ENCODE measurements at regions not wholly inside any gene's neighbourhood (a gene's known extent, or its start where the extent isn't known, plus 50 kb on each side); places are given as distances from the start of the nearest gene placed in this dataset.
A peak's percentile ranks its signal among the peaks of the same experiment; 100 is the strongest.
"Not testable (repeated sequence)": the region's sequence is repeated elsewhere in the genome, so short reads cannot be mapped to it uniquely, and the experiment has no call there.

DNA sequence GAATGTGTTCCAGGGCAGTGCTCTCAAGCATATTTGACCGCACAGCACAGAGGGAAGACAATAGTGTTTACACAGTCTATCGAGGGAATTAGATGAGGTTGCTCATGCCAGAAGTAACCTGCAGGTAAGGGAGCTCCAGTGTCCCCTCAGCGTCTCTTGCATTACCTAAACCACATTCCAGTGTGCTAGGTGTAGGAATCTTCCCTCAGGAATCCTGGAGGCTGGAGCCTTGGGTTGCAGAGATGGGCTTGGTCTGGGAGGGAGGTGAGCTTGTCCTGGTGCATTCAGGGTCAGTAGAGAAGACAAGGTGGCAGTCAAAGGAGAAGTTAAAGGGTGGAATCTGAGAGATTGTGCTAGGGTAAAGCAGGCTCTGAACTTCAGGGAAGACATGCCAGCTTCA lies 56.3 kb downstream of the SOX14 start:
- DNase-seq (ENCODE audit: low read depth): no peak

DNA sequence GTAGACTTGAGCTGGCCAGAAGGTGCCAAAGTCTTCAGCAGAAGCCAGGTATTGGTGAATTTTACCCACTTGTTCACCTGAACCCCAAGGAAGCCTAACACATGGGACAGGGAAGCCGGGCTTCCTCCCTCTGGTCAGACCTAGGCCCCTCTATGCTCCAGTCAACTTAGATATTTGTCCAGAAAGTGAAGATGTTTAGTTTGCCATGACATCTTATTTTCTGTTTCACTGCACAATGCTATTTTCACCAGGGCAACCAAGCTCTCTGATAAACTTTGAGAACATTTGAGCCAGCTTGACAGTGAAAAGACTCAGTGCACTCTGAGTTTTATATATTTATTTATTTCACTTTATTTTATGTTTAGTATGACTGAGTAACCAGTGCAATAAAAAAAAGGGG lies 71.0 kb downstream of the SOX14 start:
- no peak for DNase-seq (ENCODE audit: low read depth)

DNA sequence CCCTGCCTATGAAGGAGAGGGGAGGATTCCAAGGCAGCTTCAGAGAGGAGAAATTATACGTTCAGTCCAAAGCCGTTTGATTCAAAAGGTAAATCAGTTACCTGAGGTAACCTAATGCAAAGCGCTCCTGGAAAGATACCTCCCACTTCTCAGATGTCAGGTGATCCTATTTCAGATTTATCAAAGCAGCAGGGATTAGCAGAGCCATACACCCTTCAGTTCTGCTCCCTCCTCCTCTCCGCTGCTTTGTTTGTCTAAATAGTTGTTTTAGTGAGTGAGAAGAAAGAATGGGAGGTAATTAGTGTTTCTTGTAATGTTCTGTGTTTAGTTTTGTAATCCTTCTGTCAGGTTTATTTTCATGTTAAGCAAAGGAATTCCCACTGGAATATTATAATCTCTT lies 81.1 kb downstream of the SOX14 start:
- DNase-seq (ENCODE audit: low read depth): no peak

DNA sequence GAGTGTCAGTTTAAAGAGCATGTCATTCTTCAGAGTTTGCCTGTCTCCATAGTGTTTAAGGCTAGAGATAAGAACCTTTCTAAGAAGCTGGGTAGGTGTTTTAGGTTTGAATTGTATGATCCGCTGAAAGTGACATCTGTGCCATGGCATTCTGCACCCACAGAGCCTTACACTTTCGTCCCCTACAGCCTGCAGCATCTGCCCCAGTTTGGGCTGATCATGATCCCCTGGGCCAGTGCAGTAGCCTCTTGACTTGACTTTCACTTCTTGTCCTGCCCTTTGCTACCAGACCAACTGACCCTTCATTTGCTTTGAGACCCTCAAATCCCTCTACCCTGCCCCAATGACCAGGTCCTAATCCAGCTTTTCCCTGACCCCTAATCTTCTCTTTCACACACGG lies 81.6 kb downstream of the SOX14 start:
- no peak for DNase-seq (ENCODE audit: low read depth)

DNA sequence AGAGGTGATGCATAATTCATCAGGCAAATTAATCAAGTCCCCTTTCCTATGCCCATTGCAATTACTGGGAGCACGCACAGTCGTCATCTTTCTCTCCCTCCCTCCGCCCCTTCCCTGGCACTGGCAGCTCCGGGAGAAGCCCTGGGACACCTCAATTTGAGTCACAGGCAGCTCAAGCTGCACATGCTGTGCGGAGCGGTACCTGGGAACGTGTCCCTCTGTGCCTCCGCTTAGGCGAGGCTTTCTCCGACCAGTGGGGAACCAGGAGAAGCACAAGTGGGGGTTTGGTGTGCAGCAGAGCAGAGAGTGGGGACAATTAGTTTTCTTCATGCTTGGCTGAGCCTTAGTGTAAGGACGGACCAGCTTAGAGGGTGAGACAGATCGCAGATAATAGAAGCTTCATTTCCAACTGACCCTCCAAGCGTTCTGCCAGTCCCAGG lies 88.3 kb downstream of the SOX14 start:
- DNase-seq (ENCODE audit: low read depth): no peak

DNA sequence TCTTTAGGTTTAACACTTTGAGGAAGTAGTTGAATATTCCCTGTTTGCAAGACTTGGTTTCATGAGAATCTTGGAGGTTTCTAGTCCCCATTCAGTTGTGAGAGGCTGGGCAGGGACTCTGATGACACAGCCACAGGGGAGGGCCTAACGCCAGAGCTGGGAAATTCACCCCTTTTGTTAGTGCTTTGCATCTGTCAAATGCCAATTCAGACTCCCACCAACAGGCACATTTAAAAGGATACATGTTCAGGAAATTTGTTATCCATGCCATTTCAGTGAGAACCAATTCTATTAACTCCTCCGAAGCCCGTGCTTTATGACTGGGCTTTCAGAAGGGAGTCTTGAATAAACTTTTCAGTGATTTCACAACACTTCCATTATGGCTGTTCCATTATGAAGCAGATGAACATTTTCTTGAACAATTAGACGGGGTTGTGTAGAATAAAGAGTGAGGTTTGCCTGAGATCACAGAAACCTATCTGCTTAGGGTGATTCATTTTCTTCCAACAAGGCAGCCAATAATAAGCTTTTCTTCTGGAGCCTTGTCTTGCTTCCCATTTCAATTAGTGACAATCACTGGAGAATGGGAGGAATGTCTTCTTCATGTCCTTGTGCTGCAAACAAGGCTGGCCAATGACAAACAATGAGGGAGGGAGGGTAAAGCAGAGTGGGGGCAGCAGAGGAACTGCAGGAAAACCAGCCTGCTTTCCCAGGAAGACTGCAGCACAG lies 90.6 kb downstream of the SOX14 start:
- no peak for DNase-seq (ENCODE audit: low read depth)

DNA sequence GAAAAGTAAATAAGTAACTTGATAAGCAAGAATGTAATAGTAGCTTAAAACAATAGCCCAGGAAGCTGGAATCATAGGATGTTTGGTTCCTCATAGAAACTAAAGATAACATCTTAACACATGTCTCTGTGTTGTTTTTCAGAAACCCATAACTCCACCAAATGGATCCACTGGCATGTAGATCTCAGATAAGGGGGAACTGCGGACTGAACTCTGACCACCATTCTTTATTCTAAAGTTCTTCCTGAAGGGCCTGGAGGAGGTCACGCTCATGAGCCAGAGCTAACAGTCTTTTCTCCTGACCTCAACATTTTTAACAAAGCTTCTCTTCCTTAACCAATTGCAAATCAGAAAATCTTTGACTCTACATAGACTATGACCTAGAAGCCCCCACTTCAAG lies 101.9 kb downstream of the SOX14 start:
- DNase-seq (ENCODE audit: low read depth): no peak

DNA sequence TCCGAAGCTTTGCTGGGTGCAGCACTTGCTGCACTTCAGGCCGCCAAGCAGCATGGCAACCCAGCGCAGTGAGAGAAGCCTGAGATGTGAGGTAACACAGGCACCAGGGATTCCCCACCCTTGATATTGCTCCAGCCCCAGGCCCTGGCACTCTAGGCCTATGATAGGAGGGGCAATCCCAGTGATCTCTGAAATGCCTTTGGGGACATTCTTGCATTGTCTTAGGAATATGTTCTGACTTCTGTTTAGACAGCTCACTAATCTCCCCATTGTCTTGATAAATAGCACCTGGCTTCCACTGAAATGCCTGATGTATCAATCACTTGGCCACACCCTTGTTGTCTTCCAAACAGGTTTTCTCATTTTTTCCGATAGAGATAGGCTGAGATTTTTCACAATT lies 102.8 kb downstream of the SOX14 start:
- DNase-seq (ENCODE audit: low read depth): no peak

DNA sequence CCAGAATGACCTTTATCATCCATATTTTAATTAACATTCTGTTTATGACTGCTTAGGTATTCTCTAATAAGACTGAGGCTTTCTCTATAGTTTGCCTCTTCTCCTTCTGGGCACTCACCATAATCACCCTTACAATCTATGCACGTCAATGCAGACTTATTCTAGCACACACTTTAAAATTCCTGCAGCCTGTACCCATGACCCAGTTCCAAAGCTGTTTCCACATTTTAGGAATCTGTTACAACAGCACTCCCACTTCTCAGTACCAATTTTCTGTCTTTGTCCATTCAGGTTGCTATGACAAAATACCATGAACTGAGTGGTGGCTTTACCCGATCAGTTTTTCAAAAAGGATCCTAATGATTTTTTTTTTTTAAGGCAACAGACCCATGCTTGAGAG lies 103.5 kb downstream of the SOX14 start:
- no peak for DNase-seq (ENCODE audit: low read depth)

DNA sequence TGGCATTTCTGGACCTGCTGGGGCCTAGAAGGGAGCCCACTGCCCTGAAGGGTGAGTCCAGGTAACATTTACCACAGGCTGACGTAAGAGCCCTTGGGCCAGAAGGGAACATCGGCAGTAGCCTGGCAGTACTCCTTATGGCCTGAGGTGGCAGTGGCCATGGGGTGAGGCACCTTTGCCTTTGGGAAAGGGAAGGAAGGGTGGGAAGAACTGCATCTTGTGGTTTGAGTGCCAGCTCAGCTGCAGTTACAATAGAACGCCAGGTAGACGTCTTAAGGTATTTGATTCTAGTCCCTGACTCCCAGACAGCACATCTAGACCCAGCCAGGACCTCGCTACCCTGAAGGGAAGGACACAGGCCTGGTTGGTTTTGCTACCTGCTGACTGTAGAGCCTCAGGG lies 104.9 kb downstream of the SOX14 start:
- DNase-seq (ENCODE audit: low read depth): no peak

DNA sequence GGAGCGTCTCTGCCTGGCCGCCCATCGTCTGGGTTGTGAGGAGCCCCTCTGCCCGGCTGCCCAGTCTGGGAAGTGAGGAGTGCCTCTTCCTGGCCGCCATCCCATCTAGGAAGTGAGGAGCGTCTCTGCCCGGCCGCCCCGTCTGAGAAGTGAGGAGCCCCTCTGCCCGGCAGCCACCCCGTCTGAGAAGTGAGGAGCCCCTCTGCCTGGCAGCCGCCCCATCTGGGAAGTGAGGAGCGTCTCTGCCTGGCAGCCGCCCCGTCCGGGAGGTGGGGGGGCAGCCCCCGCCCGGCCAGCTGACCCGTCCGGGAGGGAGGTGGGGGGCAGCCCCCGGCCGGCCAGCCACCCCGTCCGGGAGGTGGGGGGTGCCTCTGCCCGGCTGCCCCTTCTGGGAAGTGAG lies 108.5 kb downstream of the SOX14 start:
- DNase-seq (ENCODE audit: low read depth): not testable (repeated sequence)

DNA sequence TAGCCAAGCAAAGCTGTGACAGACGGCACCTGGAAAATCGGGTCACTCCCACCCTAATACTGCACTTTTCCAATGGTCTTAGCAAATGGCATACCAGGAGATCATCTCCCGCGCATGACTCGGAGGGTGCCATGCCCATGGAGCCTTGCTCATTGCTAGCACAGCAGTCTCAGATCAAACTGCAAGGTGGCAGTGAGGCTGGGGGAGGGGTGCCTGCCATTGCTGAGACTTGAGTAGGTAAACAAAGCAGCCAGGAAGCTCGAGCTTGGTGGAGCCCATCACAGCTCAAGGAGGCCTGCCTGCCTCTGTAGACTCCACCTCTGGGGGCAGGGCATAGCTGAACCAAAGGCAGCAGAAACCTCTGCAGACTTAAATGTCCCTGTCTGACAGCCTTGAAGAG lies 113.1 kb upstream of the CLDN18 start:
- not testable (repeated sequence) for DNase-seq (ENCODE audit: low read depth)

DNA sequence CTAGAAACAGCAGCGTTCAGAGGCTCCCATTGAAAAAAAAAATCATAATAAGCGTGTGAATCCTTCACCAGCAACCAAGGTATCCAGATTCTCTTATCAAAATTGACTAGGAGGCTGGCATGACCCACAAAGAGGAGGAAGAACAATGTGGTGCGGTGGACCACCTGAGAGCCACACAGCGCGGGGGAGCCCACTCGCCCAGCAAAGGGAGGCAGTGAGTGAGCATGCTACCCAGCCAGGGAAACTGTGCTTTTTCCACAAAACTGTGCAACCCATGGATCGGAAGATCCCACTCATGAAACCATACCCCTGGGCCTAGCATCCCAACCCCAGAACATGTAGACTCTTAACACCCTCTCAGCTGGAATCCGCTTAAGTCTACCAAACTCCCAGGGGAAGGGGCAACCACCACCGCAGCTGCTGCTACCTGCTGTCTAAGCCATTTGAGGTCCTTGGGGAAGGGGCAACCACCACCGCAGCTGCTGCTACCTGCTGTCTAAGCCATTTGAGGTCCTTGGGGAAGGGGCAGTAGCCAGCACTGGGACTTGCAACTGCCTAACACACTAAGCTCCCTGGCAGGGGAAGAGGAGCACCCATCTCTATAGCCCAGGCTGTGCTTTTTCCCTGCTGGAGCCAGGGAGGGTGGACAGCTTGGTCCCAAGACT lies 102.8 kb upstream of the CLDN18 start:
- DNase-seq (ENCODE audit: low read depth): no peak

DNA sequence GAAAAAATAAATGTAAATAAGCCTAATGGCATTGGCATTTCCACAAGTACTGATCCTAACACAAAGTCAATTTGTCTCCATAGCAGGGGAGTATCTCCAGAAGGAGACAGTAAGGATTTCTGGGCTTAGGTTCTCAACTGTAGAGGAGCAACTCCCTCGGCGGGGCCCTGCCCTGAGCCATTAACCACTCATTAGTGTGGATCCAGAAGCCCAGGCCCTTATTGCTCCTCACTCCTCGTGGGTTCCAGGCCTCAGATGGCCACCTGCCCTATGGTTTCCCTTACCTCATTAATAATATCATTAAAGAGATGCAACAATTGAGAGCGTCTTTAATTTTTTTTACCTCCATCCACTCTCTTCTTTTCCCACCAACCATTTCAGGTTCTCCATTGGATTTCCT lies 85.3 kb upstream of the CLDN18 start:
- no peak for DNase-seq (ENCODE audit: low read depth)

DNA sequence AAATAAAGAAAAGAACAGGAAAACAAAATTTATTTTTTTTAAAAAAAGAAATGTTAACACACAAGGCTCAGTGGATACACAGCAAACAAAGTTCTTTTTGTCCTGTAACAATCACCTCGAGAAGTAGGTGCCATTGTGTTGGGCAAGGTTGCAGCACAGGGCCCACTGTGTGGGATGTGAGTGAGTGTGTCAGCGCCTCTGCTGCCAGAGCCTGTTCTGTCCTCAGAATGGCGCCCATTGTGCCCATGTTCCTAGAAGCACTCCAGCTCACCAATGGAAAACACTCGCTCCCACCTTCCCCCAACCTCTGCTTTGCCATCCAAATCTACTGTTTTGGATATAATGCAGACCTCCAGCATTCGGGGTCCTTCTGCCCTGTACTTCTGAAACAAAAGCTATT lies 84.9 kb upstream of the CLDN18 start:
- DNase-seq (ENCODE audit: low read depth): no peak

DNA sequence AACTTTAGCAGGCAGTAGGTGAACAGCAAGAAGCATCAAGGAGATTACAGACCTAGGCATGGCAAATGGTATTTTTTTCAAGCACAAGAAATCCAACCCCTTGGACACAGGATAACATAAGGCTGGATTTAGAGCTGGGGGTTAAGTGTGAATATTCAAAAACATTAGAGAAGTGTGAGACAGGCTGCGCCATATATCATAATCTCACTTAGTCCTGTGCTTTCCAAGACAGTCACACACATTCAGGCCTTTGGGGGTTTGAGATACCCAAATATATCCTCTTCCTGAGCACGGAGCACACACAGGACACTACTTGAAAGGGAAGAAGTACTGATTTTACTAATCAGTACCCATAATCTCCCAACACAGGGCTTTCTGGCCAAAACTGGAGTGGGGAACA lies 83.0 kb upstream of the CLDN18 start:
- DNase-seq (ENCODE audit: low read depth): no peak

DNA sequence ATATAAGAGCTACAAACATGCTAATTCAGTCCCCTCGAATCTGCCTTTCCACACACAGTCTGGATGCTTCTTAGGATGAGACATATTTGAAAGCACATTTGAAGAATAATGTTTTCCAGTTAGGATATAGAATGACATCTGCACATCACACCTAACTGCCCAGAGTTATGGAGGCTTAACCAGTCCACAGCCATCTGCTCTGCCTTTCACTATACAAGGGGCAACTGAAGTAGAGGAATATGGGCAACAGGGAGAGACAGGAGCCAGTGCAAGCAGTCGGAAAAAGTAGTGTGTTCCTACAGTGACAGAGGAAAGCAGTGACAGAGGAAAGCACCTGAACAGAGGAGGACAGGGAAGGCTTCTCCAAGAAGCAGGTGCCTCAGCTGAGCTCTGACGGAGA lies 79.0 kb upstream of the CLDN18 start:
- DNase-seq (ENCODE audit: low read depth): no peak

DNA sequence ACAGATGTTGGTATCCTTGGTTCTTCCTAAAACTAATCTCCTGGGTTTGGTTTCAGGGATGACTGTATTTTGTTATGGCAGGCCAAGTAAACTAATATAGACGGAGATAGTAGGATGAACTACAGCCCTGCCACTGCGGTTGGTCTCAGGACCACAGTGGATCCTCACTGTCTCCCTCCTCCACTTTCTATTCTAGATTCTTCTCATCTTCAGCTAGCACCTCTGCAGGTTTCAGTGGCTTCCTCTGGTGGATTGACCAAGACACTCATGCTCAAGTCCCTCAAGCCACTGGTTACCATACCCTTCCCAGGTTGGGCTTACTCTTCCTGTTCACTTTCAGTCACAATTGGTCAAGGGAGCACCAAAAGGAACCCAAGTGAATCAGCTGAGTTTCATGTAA lies 71.1 kb upstream of the CLDN18 start:
- no peak for DNase-seq (ENCODE audit: low read depth)

DNA sequence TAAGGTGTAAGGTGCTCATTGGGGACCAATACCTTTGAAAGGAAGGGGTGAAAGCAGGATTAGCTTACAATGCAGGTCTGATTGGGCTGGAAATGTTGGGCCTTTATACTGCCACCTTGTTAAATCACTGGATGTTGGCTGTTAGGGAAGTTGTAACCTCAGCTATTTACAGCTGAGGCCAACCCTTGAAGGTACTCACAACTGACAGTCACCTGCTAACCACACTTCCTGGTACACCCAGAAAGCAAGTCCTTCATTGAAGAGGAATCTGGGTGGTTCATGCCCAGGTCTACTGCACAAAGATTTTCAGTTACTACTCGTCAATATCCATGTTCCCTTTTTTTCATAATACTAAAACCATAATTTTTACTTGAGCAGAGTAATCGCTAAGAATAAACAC lies 65.4 kb upstream of the CLDN18 start:
- DNase-seq (ENCODE audit: low read depth): no peak

DNA sequence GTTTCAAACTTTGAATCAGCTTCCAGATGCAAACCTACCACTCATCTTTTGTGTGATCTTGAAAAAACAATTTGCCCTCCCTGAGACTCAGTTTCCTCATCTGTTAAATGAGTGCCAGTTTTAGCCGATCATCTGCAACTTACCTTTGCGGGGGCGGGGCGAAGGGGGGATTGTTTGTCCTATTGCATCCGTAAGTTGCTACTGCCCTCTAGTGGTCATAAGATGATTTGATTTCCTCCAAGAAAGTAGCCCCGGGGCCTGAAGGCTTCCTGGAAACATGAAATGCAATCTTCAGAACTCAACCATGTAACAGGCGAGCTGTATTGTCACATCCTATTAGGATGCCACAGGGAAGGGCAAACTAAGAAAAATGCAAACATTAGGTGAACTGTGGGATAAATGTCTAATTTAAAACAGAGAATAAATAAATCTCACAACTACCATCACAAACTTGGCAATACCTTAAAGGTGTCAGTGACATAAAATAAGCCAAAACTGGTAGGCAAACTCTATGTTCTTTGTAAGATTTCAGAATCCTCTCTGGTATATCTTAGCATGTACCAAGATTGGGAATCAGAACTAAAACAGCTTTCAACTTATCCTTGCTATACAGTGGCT lies 63.5 kb upstream of the CLDN18 start:
- DNase-seq (ENCODE audit: low read depth): peak; percentile 30

DNA sequence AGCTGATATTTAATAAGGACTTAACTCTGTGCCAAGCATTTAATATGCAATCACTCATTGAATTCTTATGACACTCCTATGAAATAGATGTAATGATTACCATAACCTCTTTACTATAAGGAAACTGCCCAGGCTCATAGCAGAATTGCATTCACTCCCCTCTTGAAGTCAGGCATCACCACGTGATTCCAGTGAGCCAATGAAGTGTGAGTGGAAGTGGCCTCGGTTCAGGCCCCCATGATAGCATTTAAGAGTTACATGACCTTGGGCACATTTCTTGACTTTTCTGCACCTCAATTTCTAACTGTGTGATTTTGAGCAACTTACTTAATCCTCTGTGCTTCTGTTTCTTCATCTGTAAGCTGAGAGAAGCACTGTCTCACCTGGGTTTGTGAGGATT lies 62.8 kb upstream of the CLDN18 start:
- no peak for DNase-seq (ENCODE audit: low read depth)

DNA sequence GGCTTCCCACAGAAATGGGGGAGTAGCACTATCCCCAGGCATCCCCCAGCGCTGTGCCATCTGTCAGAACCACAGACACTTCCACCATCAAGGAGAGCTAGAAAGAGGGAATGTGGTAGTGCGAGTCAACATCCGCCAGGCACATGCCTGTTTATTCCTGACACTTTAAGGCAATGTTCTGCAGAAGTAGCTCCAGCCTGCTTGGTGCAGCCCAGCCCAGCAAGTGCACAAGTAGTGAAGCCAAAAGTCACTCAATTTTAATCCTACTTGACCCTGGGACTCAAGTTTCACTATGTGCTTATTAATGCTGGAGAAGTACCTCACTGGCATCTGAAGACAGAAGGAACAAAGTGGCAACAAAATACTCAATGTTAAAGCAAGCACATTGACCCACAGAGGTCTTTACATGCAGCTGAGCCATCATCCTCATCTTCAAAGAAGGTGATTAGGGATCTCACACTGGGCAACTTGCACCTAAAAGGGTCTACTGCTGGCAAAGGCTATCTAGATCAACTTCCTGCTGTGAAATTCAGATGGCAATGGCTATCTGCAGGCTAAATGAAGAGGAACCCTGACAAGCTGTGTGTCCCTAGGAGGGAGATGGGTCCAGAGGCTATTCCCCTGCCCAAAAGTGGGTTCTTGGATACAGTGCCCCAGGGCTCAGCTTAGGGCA lies 61.4 kb upstream of the CLDN18 start:
- no peak for DNase-seq (ENCODE audit: low read depth)

DNA sequence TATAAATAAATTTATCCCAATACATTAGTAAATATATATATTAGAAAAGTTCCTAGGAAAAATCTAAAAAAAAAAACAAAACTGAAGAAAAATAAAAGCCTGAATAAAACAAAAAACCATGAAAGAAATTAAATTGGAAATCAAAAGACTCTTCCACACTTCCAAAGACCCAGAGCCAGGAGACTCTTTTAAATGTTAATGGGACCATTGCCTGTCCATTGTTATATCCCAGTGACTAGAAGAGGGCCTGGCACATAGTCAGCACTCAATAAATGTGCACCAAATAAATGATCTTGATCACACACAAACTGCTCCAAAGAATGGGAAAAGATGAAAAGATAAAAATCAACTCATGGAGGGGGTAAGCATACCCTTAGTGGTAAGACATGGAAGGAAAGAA lies 51.3 kb upstream of the CLDN18 start:
- no peak for DNase-seq (ENCODE audit: low read depth)
